Natural killer cell treated with Interleukin-12 subunit alpha and Interleukin-12 subunit beta and Interleukin-15 and Interleukin-18, amount 100 ng/mL, for 72 hours (primary cell): ENCODE measurements at regions not wholly inside any gene's neighbourhood (a gene's known extent, or its start where the extent isn't known, plus 50 kb on each side); places are given as distances from the start of the nearest gene placed in this dataset.
"Not testable (repeated sequence)": the region's sequence is repeated elsewhere in the genome, so short reads cannot be mapped to it uniquely, and the experiment has no call there.

Experiments used
- ATAC-seq, 2 donors: fragments of 150-1000 bp; cut with Tn5 transposase in 1 of 2; sonication (Bioruptor Pico), chemical (Tn5 transposase) in 1 of 2; 2 replicates each; pipeline ENCODE4 v1.10.0; 2021
- DNase-seq: peaks from one replicate; pipeline ENCODE4 v3.0.0; 2022; ENCODE audit warnings: low spot score
- H3K27ac Mint-ChIP-seq, 2 donors: 1 replicate in 1 of 2; 2 replicates in 1 of 2; pipeline ENCODE4 v1.8.0; 2022; ENCODE audit warnings: mixed read lengths in 2 of 2, mild to moderate bottlenecking in 1 of 2, moderate library complexity in 1 of 2
- H3K27me3 Mint-ChIP-seq, 2 donors: 1 replicate in 1 of 2; 2 replicates in 1 of 2; pipeline ENCODE4 v1.8.0; 2022; ENCODE audit warnings: mixed read lengths in 2 of 2
- H3K36me3 Mint-ChIP-seq: one replicate; pipeline ENCODE4 v1.8.0; 2022; ENCODE audit warnings: mixed read lengths
- H3K4me1 Mint-ChIP-seq, 2 donors: 1 replicate in 1 of 2; 2 replicates in 1 of 2; pipeline ENCODE4 v1.8.0; 2022; ENCODE audit warnings: low read depth in 2 of 2, mixed read lengths in 2 of 2, mild to moderate bottlenecking in 1 of 2
- H3K4me3 Mint-ChIP-seq: one replicate; pipeline ENCODE4 v1.8.0; 2022; ENCODE audit warnings: mixed read lengths
- H3K9me3 Mint-ChIP-seq: 2 replicates; pipeline ENCODE4 v1.8.0; 2022; ENCODE audit warnings: mixed read lengths

GRCh38 chr7:125247514-125248098 lies 318.0 kb upstream of the POT1 start:
- Mint-ChIP-seq H3K4me3 (no peak overlapping the region), H3K4me1 (no peaks in the 10 kb centered on the region), H3K27ac (no peak overlapping the region), H3K9me3 (peaks cover 11% of the 10 kb centered on the region), H3K27me3 (peaks cover 0 to 4% of the 10 kb centered on the region in 2 donors), H3K36me3 (no peaks in the 10 kb centered on the region)
- ATAC-seq (no peak), DNase-seq (no peak)

- Mint-ChIP-seq H3K4me1 (peaks cover 0 to under 1% of the 10 kb centered on the region in 2 donors), H3K27ac (no peak overlapping the region), H3K4me3 (no peak overlapping the region), H3K27me3 (peaks cover 0 to 4% of the 10 kb centered on the region in 2 donors), H3K36me3 (no peaks in the 10 kb centered on the region), H3K9me3 (peaks cover 5% of the 10 kb centered on the region)
- DNase-seq (no peak), ATAC-seq (no peak)
Observed at GRCh38 chr7:125246706-125247105, 317.1 kb upstream of the POT1 start.

GRCh38 chr7:125241548-125241947 lies 311.9 kb upstream of the POT1 start:
- ATAC-seq (no peak), DNase-seq (no peak)
- Mint-ChIP-seq H3K27ac (peak overlapping the region in 1 of 2 donors; percentile 19), H3K4me3 (no peak overlapping the region), H3K9me3 (no peaks in the 10 kb centered on the region), H3K36me3 (no peaks in the 10 kb centered on the region), H3K27me3 (no peaks in the 10 kb centered on the region), H3K4me1 (peaks cover 0 to 4% of the 10 kb centered on the region in 2 donors)

- no peaks in the 10 kb centered on the region for H3K27me3 Mint-ChIP-seq
- no peaks in the 10 kb centered on the region for H3K4me1 Mint-ChIP-seq
- H3K27ac Mint-ChIP-seq: no peak overlapping the region
- ATAC-seq (no peak), DNase-seq (no peak)
- H3K36me3 Mint-ChIP-seq: peaks cover 6% of the 10 kb centered on the region
- H3K9me3 Mint-ChIP-seq: peaks cover 2% of the 10 kb centered on the region
- H3K4me3 Mint-ChIP-seq: no peak overlapping the region
Observed at GRCh38 chr7:125222596-125222995, 293.0 kb upstream of the POT1 start.

- DNase-seq: no peak
- no peak for ATAC-seq
- no peaks in the 10 kb centered on the region for H3K27me3 Mint-ChIP-seq
- peaks cover 3% of the 10 kb centered on the region for H3K9me3 Mint-ChIP-seq
- H3K27ac Mint-ChIP-seq: no peak overlapping the region
- H3K36me3 Mint-ChIP-seq: peaks cover 16% of the 10 kb centered on the region
- no peaks in the 10 kb centered on the region for H3K4me1 Mint-ChIP-seq
- no peak overlapping the region for H3K4me3 Mint-ChIP-seq
Observed at GRCh38 chr7:125218076-125218475, 288.5 kb upstream of the POT1 start.

- Mint-ChIP-seq H3K27ac (no peak overlapping the region), H3K4me1 (no peaks in the 10 kb centered on the region), H3K4me3 (no peak overlapping the region), H3K36me3 (no peaks in the 10 kb centered on the region), H3K27me3 (no peaks in the 10 kb centered on the region), H3K9me3 (peaks cover 4% of the 10 kb centered on the region)
- ATAC-seq (no peak), DNase-seq (no peak)
Observed at GRCh38 chr7:125201002-125201401, 271.4 kb upstream of the POT1 start.

- Mint-ChIP-seq H3K4me1 (no peaks in the 10 kb centered on the region), H3K27ac (no peak overlapping the region), H3K27me3 (no peaks in the 10 kb centered on the region), H3K36me3 (no peaks in the 10 kb centered on the region), H3K4me3 (no peak overlapping the region), H3K9me3 (peaks cover 3% of the 10 kb centered on the region)
- ATAC-seq: no peak
- DNase-seq: no peak
Observed at GRCh38 chr7:125197731-125198393, 268.2 kb upstream of the POT1 start.

- Mint-ChIP-seq H3K27me3 (no peaks in the 10 kb centered on the region), H3K4me3 (no peak overlapping the region), H3K36me3 (peaks cover 4% of the 10 kb centered on the region), H3K9me3 (peaks cover 7% of the 10 kb centered on the region), H3K4me1 (no peaks in the 10 kb centered on the region), H3K27ac (no peak overlapping the region)
- DNase-seq (no peak), ATAC-seq (no peak)
Observed at GRCh38 chr7:125195156-125195555, 265.5 kb upstream of the POT1 start.

- H3K27me3 Mint-ChIP-seq: no peaks in the 10 kb centered on the region
- no peaks in the 10 kb centered on the region for H3K4me1 Mint-ChIP-seq
- ATAC-seq: no peak
- peaks cover 9% of the 10 kb centered on the region for H3K36me3 Mint-ChIP-seq
- peaks cover 11% of the 10 kb centered on the region for H3K9me3 Mint-ChIP-seq
- H3K27ac Mint-ChIP-seq: no peak overlapping the region
- DNase-seq: no peak
- no peak overlapping the region for H3K4me3 Mint-ChIP-seq
Observed at GRCh38 chr7:125193263-125193662, 263.6 kb upstream of the POT1 start.

- Mint-ChIP-seq H3K4me1 (no peaks in the 10 kb centered on the region), H3K4me3 (no peak overlapping the region), H3K27ac (no peak overlapping the region), H3K27me3 (no peaks in the 10 kb centered on the region), H3K36me3 (peaks cover 5% of the 10 kb centered on the region), H3K9me3 (peaks cover 9% of the 10 kb centered on the region)
- ATAC-seq (no peak), DNase-seq (no peak)
Observed at GRCh38 chr7:125184801-125185200, 255.2 kb upstream of the POT1 start.

GRCh38 chr7:125181569-125182267 lies 252.1 kb upstream of the POT1 start:
- H3K4me3 Mint-ChIP-seq, ATAC-seq, H3K27me3 Mint-ChIP-seq, H3K27ac Mint-ChIP-seq, H3K36me3 Mint-ChIP-seq, DNase-seq, H3K4me1 Mint-ChIP-seq: not testable (repeated sequence)
- peaks cover 13% of the 10 kb centered on the region for H3K9me3 Mint-ChIP-seq

- no peak overlapping the region for H3K4me3 Mint-ChIP-seq
- H3K4me1 Mint-ChIP-seq: no peaks in the 10 kb centered on the region
- H3K27ac Mint-ChIP-seq: no peak overlapping the region
- no peaks in the 10 kb centered on the region for H3K27me3 Mint-ChIP-seq
- no peaks in the 10 kb centered on the region for H3K36me3 Mint-ChIP-seq
- no peak for ATAC-seq
- peaks cover 6% of the 10 kb centered on the region for H3K9me3 Mint-ChIP-seq
- DNase-seq: no peak
Observed at GRCh38 chr7:125173571-125173970, 243.9 kb upstream of the POT1 start.

GRCh38 chr7:125169088-125169487 lies 239.5 kb upstream of the POT1 start:
- Mint-ChIP-seq H3K9me3 (peaks cover 6% of the 10 kb centered on the region), H3K4me1 (no peaks in the 10 kb centered on the region), H3K27ac (no peak overlapping the region), H3K27me3 (no peaks in the 10 kb centered on the region), H3K36me3 (no peaks in the 10 kb centered on the region), H3K4me3 (no peak overlapping the region)
- DNase-seq (no peak), ATAC-seq (no peak)

- Mint-ChIP-seq H3K36me3 (no peaks in the 10 kb centered on the region), H3K4me1 (no peaks in the 10 kb centered on the region), H3K4me3 (no peak overlapping the region), H3K27me3 (no peaks in the 10 kb centered on the region), H3K27ac (no peak overlapping the region), H3K9me3 (peaks cover 3% of the 10 kb centered on the region)
- DNase-seq (no peak), ATAC-seq (no peak)
Observed at GRCh38 chr7:125154930-125155329, 225.3 kb upstream of the POT1 start.
